ENCODE measurements at regions not wholly inside any gene's neighbourhood (a gene's known extent, or its start where the extent isn't known, plus 50 kb on each side); places are given as distances from the start of the nearest gene placed in this dataset.

GRCh38 chr14:98037831-98038230 is 1234.2 kb downstream of the BCL11B start:
- TF ChIP-seq CTCF (IDR thresholded peaks at IDR 0.05) (no peak), POLR2A (IDR thresholded peaks at IDR 0.05) (no peak)
